ENCODE measurements at regions not wholly inside any gene's neighbourhood (a gene's known extent, or its start where the extent isn't known, plus 50 kb on each side); places are given as distances from the start of the nearest gene placed in this dataset.
"Not testable (repeated sequence)": the region's sequence is repeated elsewhere in the genome, so short reads cannot be mapped to it uniquely, and the experiment has no call there.

- no peak for TF ChIP-seq CTCF (conservative IDR thresholded peaks at IDR 0.05)
- H3K27ac ChIP-seq: no peak overlapping the region
These were observed 207.2 kb upstream of the SSTR4 start for GRCh38 chr20:22827916-22828315.

GRCh38 chr20:22829356-22829755 lies 205.8 kb upstream of the SSTR4 start:
- H3K27ac ChIP-seq: no peak overlapping the region
- no peak for TF ChIP-seq CTCF (conservative IDR thresholded peaks at IDR 0.05)

GRCh38 chr20:22830138-22830537 lies 205.0 kb upstream of the SSTR4 start:
- no peak overlapping the region for H3K27ac ChIP-seq
- TF ChIP-seq CTCF (conservative IDR thresholded peaks at IDR 0.05): no peak

GRCh38 chr20:22830715-22831114 lies 204.4 kb upstream of the SSTR4 start:
- not testable (repeated sequence) for H3K27ac ChIP-seq

- no peak for TF ChIP-seq CTCF (conservative IDR thresholded peaks at IDR 0.05)
- no peak overlapping the region for H3K27ac ChIP-seq
These were observed 201.3 kb upstream of the SSTR4 start for GRCh38 chr20:22833851-22834250.

- H3K27ac ChIP-seq: no peak overlapping the region
- no peak for TF ChIP-seq CTCF (conservative IDR thresholded peaks at IDR 0.05)
These were observed 200.4 kb upstream of the SSTR4 start for GRCh38 chr20:22834651-22835256.

GRCh38 chr20:22836211-22836610 lies 198.9 kb upstream of the SSTR4 start:
- TF ChIP-seq CTCF (conservative IDR thresholded peaks at IDR 0.05): no peak
- H3K27ac ChIP-seq: no peak overlapping the region

GRCh38 chr20:22836877-22837276 lies 198.2 kb upstream of the SSTR4 start:
- no peak for TF ChIP-seq CTCF (conservative IDR thresholded peaks at IDR 0.05)
- no peak overlapping the region for H3K27ac ChIP-seq

Data from VCaP (cell line).